AG04450 (cell line): ENCODE measurements at regions not wholly inside any gene's neighbourhood (a gene's known extent, or its start where the extent isn't known, plus 50 kb on each side); places are given as distances from the start of the nearest gene placed in this dataset.
"Not testable (repeated sequence)": the region's sequence is repeated elsewhere in the genome, so short reads cannot be mapped to it uniquely, and the experiment has no call there.

Source experiments
- CTCF ChIA-PET: fragments of 300-600, 350-600 bp; formaldehyde crosslinking; extraction: SDS; loops from one replicate; lab custom pipeline; 2022; ENCODE audit warnings: antibody characterized with exemption, inconsistent platforms; lab: Charles Lee
- POLR2A ChIA-PET: fragments of 350-600 bp; formaldehyde crosslinking; extraction: SDS; loops from one replicate; lab custom pipeline; 2021; ENCODE audit warnings: antibody characterized with exemption, inconsistent platforms; lab: Yijun Ruan, JAX
- DNase-seq: peaks from one replicate; pipeline ENCODE4 v3.0.0-alpha.2; 2011; ENCODE audit warnings: low read depth, low spot score
- H3K27ac ChIP-seq: one replicate; pipeline ENCODE4 v1.5.1; 2012; ENCODE audit warnings: low read depth, low read length, control low read depth
- H3K27me3 ChIP-seq: one replicate; pipeline ENCODE4 v1.6.0; 2012; ENCODE audit warnings: low read length; ENCODE audit not compliant: control insufficient read depth, insufficient read depth
- H3K4me3 ChIP-seq: 2 replicates; pipeline ENCODE4 v1.5.1; 2011; ENCODE audit warnings: mild to moderate bottlenecking, low read depth, low read length, control low read depth
- H3K9me3 ChIP-seq: 2 replicates; pipeline ENCODE4 v1.5.1; 2012; ENCODE audit warnings: low read length; ENCODE audit not compliant: control insufficient read depth, insufficient read depth
- TF ChIP-seq, protein P1 (sequence below): IDR thresholded peaks from 2 replicates; pipeline ENCODE4 v1.5.1; 2011; ENCODE audit warnings: low read depth, low read length, control low read depth, inconsistent platforms

DNA sequence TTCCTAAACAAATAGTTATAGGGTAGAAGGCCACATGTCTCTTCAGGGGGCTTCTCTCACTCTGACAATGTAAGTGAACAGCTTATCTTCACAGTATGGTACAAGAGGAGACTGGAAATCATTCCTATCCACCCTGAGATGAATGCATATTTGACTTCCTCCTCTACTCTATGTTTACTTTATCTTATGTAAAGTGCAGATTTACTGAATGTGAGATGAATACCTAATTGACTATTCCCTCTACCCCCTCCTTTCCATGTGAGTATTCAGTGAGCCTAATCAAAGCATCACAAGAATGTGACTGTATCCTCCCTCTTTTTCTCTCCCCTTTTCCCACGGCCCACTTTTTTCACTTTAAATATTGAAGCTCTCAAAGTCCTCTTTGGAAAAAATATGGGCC lies 132.5 kb downstream of the BACH1 start:
- TF ChIP-seq, protein P1, sequence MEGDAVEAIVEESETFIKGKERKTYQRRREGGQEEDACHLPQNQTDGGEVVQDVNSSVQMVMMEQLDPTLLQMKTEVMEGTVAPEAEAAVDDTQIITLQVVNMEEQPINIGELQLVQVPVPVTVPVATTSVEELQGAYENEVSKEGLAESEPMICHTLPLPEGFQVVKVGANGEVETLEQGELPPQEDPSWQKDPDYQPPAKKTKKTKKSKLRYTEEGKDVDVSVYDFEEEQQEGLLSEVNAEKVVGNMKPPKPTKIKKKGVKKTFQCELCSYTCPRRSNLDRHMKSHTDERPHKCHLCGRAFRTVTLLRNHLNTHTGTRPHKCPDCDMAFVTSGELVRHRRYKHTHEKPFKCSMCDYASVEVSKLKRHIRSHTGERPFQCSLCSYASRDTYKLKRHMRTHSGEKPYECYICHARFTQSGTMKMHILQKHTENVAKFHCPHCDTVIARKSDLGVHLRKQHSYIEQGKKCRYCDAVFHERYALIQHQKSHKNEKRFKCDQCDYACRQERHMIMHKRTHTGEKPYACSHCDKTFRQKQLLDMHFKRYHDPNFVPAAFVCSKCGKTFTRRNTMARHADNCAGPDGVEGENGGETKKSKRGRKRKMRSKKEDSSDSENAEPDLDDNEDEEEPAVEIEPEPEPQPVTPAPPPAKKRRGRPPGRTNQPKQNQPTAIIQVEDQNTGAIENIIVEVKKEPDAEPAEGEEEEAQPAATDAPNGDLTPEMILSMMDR = no peak
- ChIA-PET POLR2A (no interaction called here), CTCF (interaction anchor here (0.9 to 1.0 kb wide), 2 partner anchors 14 to 418 kb away, joined by 3 read pairs; no protein-coding TSS in a partner anchor)
- Histone ChIP-seq H3K4me3 (no peak overlapping the region), H3K27ac (no peak overlapping the region), H3K9me3 (no peaks in the 10 kb centered on the region), H3K27me3 (no peaks in the 10 kb centered on the region)
- DNase-seq = no peak

DNA sequence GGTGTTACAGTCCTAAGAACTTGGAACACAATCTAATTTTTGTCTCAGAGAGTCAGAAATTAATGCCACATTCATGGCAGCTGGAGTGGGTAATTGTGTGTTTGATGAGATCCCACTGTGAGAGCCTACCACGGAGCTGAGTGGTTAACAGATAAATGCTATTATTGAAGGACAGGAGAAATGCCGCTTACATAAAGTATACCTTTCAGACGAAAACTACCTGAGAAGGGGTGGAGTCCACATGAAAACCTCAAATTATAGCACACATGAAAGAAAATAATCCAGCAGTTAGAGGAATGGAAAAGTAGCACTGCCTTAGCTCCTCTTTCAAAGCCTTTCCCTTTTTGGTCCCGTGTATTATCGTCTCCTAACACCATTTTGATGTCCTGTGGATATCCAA lies 133.0 kb downstream of the BACH1 start:
- TF ChIP-seq, protein P1 = no peak
- POLR2A ChIA-PET = no interaction called here
- CTCF ChIA-PET = interaction anchor here (0.9 to 1.1 kb wide), 3 partner anchors 15 to 418 kb away, joined by 3 read pairs; no protein-coding TSS in a partner anchor
- no peak overlapping the region for H3K4me3 ChIP-seq
- H3K27me3 ChIP-seq = no peaks in the 10 kb centered on the region
- no peak for DNase-seq
- H3K27ac ChIP-seq = no peak overlapping the region
- H3K9me3 ChIP-seq = no peaks in the 10 kb centered on the region

DNA sequence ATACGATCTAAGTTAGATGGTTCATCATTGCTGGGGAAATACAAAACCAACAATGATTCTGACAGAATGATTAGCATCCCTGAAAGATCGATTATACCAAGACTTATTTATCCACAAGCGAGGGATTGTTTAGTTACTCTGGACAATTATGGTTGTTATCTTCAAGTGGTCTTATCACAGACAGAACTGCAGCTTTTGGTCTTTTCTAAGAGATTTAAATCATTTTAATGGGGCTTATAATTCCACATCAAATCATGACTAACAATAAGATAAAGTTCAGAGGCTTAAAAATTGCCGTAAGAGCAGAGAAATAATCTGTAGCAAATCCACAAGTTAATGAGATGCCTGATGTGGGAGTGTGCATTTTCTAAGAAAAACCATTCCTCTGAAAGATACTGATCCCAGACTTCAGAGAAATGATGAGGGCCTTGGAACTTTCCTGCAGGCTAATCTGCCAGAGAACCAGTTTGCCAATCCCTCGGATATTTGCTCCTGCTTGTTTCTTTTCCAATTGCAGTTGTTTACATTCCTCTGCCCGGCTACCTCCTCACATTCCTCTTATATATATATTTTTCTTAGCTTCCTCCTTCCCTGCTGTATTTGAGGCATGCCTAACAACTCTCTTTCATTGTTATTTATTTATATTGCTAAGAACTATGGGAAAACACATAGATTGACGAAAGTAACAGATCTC lies 134.8 kb downstream of the BACH1 start:
- no peaks in the 10 kb centered on the region for H3K27me3 ChIP-seq
- H3K4me3 ChIP-seq = no peak overlapping the region
- no peaks in the 10 kb centered on the region for H3K9me3 ChIP-seq
- DNase-seq = peak; percentile 44
- CTCF ChIA-PET = no interaction called here
- POLR2A ChIA-PET = no interaction called here
- H3K27ac ChIP-seq = peak overlapping the region; percentile 25
- TF ChIP-seq, protein P1 = no peak

DNA sequence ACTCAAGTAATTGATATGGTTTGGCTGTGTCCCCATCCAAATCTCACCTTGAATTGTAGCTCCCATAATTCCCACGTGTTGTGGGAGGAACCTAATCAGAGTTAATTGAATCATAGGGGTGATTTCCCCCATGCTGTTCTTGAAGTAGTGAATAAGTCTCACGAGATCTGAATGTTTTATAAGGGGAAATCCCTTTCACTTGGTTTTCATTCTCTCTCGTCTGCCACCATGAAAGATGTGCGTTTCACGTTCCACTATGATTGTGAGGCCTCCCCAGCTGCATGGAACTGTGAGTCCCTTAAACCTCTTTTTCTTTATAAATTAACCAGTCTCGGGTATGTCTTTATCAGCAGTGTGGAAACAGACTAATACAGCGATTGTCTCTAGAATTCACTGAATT lies 135.4 kb downstream of the BACH1 start:
- H3K9me3 ChIP-seq = no peaks in the 10 kb centered on the region
- DNase-seq = no peak

DNA sequence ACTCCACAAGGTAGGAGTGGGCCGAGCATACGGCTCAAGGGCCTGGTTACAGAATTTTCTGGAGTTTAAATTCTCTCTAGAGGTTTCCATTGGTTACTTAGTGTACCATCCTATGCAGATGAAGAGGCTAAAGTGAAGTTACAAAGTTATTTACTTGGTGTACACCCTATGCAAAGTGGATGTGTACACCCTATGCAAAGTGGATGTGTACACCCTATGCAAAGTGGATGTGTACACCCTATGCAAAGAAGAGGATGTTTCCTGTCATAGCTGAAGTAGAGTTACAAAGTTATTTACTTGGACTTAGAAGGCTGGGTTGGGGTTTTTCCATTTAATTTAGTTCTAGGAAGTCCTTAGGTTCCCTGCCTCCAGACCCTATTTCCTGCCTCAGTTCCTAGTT lies 136.3 kb downstream of the BACH1 start:
- H3K4me3 ChIP-seq, POLR2A ChIA-PET, H3K9me3 ChIP-seq, H3K27me3 ChIP-seq, H3K27ac ChIP-seq, DNase-seq, CTCF ChIA-PET: not testable (repeated sequence)

More for the DNA sequence above, 135.4 kb downstream of the BACH1 start:
- Histone ChIP-seq H3K27ac (peak overlapping the region; percentile 25), H3K4me3 (no peak overlapping the region), H3K27me3 (no peaks in the 10 kb centered on the region)
- TF ChIP-seq, protein P1 = no peak
- ChIA-PET CTCF (no interaction called here), POLR2A (no interaction called here)
